ENCODE measurements at regions not wholly inside any gene's neighbourhood (a gene's known extent, or its start where the extent isn't known, plus 50 kb on each side); places are given as distances from the start of the nearest gene placed in this dataset.

GRCh38 chr10:78934994-78935602 lies 133.7 kb upstream of the ZMIZ1 start:
- no TSS peak for BruUV-seq (replicated peaks)
- no peak overlapping the region for H3K4me3 ChIP-seq (replicated peaks in 1 of 2; ENCODE audit: low read depth in 1 of 2, low read length in 2 of 2)
- H3K4me1 ChIP-seq (ENCODE audit: control insufficient read depth in 1 of 2, insufficient read depth in 2 of 2, low read length in 2 of 2): peaks cover 9 to 51% of the 10 kb centered on the region in 2 experiments
- no peak overlapping the region for H3K9ac ChIP-seq (ENCODE audit: low read length)
- ATAC-seq (no peak), DNase-seq (ENCODE audit: low read depth, low spot score) (no peak)
- intact Hi-C loops (cut with micrococcal nuclease): loop anchor here (5.0 kb wide), 1 partner anchor 262 kb away; no protein-coding TSS in a partner anchor
- H3K27ac ChIP-seq (ENCODE audit: low read depth, low read length): no peak overlapping the region
- no peak overlapping the region for H3K4me2 ChIP-seq (ENCODE audit: low read length)
- TF ChIP-seq ZNF274 (IDR thresholded peaks at IDR 0.05; ENCODE audit: low read depth, low read length) (no peak), YY1 (IDR thresholded peaks at IDR 0.05; ENCODE audit: extremely low read depth, insufficient replicate concordance, low read depth, low read length) (no peak), REST (IDR thresholded peaks at IDR 0.05; ENCODE audit: low read depth) (no peak), ZFX (IDR thresholded peaks at IDR 0.05) (no peak), CBX3 (IDR thresholded peaks at IDR 0.05; ENCODE audit: low read depth) (no peak), ZBTB33 (IDR thresholded peaks at IDR 0.05; ENCODE audit: extremely low read depth, insufficient replicate concordance, low read length) (no peak), MAX (IDR thresholded peaks at IDR 0.05) (no peak), CEBPB (IDR thresholded peaks at IDR 0.05; ENCODE audit: low read depth) (no peak), SIN3A (IDR thresholded peaks at IDR 0.05; ENCODE audit: low read depth) (no peak), SP1 (IDR thresholded peaks at IDR 0.05; ENCODE audit: low read depth) (no peak), RAD21 (IDR thresholded peaks at IDR 0.05; ENCODE audit: low read depth) (no peak), TCF7L2 (IDR thresholded peaks at IDR 0.05; ENCODE audit: borderline replicate concordance, extremely low read depth, insufficient read depth, insufficient read length) (no peak), CTCF (IDR thresholded peaks at IDR 0.05 in 2 of 3, conservative IDR thresholded peaks at IDR 0.05 in 1 of 3; ENCODE audit: borderline replicate concordance in 1 of 3, insufficient read depth in 1 of 3, low read depth in 2 of 3, low read length in 2 of 3) (no peak), JUND (IDR thresholded peaks at IDR 0.05) (no peak), FOSL1 (IDR thresholded peaks at IDR 0.05; ENCODE audit: low read depth) (no peak), POLR2A (IDR thresholded peaks at IDR 0.05; ENCODE audit: borderline replicate concordance, extremely low read depth, insufficient read depth, insufficient read length) (no peak), EGR1 (IDR thresholded peaks at IDR 0.05; ENCODE audit: low read depth) (no peak), EZH2phosphoT487 (IDR thresholded peaks at IDR 0.05; ENCODE audit: borderline replicate concordance) (no peak)
- RAD21 ChIA-PET (ENCODE audit: low non-redundant PET in 1 of 2, low total read pairs in 2 of 2, uncharacterized antibody in 2 of 2, unreplicated experiment in 2 of 2): no interaction called here
- H2AFZ ChIP-seq (ENCODE audit: low read depth, low read length, poor library complexity, severe bottlenecking): no peak overlapping the region
- no peaks in the 10 kb centered on the region for H3K79me2 ChIP-seq (ENCODE audit: insufficient read depth, low read length)
- POLR2A ChIA-PET: no interaction called here
- H3K9me2 ChIP-seq (ENCODE audit: insufficient read depth): no peaks in the 10 kb centered on the region
- H3K36me3 ChIP-seq (ENCODE audit: control insufficient read depth in 1 of 2, insufficient read depth in 2 of 2, low read length in 2 of 2): no peaks in the 10 kb centered on the region
- H3K9me3 ChIP-seq (ENCODE audit: control insufficient read depth in 1 of 2, insufficient read depth in 1 of 2, low read depth in 1 of 2, low read length in 2 of 2): no peaks in the 10 kb centered on the region
- no peaks in the 10 kb centered on the region for H4K20me1 ChIP-seq (ENCODE audit: insufficient read depth)
- no peaks in the 10 kb centered on the region for H3K27me3 ChIP-seq (ENCODE audit: insufficient read depth, low read length)
- CTCF ChIA-PET: interaction anchor here (1.1 kb wide), 1 partner anchor 11 kb away, joined by 3 read pairs; no protein-coding TSS in a partner anchor

Data from HCT116 (cell line).